SKM-1 (cell line): ENCODE measurements at regions not wholly inside any gene's neighbourhood (a gene's known extent, or its start where the extent isn't known, plus 50 kb on each side); places are given as distances from the start of the nearest gene placed in this dataset.
"Not testable (repeated sequence)": the region's sequence is repeated elsewhere in the genome, so short reads cannot be mapped to it uniquely, and the experiment has no call there.

Experiments
- DNase-seq: peaks from one replicate; lab custom pipeline; 2025; ENCODE audit not compliant: unreplicated experiment; lab: John Stamatoyannopoulos, UW

DNA sequence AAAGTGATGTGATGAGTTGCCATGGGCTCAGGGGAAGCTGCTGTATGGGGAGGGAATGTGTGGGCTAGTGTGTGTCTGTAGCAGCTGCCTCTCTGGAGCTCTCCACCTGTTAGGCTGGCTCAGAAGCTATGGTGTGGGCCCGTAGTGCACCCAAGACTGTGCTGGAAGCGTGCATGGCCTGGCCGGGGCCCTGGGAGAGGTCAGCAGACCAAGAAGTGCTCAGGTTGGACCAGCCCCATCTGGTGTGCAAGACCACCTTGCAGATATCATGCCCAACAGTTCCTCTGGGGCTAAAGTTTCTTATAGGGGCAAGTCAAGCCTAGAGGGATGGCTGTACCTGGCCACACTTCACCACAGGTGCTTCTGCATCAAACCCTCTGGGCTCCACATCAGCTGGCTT, 274.4 kb upstream of the CCDC179 start:
- DNase-seq, result no peak

DNA sequence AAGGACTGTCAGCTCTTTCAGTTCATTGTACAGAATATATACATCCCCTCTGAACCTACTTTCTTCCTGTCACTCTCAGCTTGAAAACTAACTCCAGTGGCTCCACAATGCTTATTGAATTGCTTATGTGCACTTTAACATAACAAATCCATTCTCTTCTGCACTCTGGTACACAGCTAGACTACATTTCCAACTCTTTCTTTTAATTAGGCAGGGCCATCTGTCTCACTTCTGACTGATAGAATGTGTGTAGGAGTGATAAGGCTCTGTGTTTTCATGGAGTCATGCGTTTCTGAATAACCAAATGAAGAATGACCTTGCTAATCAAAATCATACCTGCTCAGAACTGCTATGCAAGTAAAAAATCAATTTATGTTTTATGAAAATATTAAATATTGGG, 278.5 kb upstream of the CCDC179 start:
- no peak for DNase-seq

DNA sequence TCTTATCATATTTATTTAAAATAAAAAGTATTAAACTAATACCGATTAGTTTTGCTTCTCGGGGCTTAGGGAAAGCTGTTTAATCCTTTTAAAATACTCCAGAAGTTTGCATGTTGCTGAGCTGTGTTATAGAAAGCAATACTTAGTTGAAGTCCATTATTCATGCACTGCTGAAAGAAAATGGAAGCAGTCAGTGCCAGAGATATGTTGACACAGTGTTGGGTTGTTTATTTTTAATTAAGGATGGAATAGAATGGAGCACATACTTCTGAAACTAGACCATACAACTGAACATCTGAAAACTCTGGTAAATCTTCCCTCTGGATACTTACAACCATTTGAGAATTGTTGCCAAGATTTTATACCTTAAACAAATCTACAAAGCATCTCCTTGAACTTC, 282.7 kb upstream of the CCDC179 start:
- no peak for DNase-seq

DNA sequence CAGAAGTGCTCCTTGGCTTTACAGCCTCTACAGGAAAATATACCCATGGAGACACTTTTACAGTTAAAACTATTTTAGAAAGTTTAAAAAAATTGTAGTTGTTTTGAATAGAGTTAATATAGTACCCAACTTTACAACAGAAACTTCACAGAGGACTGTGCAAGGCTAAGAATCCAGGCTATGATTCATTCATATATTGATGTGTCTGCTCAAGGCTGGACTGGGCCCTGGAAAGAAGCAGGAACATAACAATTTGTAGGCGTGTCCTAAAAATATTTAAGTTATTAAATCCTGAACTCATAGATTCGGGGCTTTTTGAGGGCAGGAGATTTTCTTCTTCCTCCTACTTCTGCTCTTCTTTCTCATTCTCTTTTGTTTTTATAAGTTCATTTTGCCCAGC, 291.5 kb upstream of the CCDC179 start:
- DNase-seq, result no peak

DNA sequence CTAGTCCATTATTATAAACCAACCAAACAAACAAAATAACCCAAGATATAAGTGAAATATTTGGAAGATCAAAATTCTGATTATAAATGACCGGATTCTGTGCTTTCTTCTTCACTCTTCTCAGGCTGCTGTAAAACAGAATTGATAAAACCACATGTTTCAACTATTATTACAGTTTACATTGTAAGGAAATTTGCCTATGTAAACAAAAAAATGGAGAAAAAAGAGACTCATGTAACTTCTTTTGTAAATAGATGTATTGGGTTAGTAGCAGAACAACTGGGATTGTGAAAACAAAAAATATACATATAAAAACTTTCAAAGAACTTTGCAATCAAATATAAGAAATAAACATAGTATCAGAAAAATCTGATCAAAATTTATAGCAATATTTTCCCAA, 295.2 kb upstream of the CCDC179 start:
- DNase-seq, result no peak

DNA sequence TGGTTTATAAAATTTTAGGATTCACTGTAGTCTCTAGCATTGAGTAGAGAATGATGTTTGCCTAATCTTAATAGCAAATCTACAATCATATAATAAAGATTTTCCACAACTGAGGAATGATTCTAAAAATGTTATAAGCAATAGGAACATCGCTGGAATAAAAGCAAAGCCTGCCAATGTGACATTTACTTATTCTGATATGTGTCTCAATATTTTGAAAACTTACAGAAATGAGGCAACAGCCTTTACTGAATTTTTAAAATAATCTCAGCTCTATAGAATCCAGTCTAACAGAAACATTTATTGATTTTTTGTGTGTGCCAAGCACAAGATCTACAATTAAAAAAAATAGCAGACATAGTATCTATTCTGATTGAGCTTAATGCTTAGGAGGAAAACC, 303.7 kb upstream of the CCDC179 start:
- DNase-seq, result no peak

DNA sequence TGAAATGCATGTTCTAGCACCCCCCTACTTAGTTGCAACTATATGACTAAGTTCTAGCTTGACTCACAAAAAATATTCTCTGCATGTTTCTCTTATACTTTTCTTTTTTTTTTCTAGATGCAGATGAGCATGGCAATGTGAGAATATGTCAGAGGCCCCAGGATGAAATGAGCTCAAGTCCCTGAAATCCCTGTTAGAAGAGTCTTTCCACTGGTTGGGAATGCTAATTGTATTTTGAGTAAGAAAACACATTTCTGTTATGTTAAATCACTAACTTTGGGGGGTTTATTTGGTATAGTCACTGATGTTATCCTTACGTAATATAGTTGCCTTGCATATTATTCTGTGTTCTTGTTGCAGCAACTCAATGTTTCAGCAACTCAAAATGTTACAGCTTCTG, 306.1 kb upstream of the CCDC179 start:
- DNase-seq, result no peak

DNA sequence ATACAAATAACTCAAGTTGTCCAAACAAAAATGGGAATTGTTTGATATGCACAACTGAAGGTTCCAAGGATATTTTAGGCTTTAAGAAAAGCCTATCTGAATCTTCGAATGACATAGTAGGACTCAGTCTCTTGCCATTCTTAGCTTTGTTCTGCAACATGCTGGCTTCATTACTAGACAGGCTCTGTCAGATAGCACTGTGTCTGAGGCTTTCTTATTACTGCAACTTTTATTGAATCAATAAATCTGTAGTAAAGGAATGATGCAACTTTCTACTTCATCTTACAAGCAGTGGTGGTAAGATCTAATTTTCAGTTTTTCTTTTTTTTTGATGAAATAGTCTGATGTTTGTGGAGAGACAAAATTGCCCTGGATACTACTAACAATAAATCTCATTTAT, 319.3 kb upstream of the CCDC179 start:
- DNase-seq, result no peak

DNA sequence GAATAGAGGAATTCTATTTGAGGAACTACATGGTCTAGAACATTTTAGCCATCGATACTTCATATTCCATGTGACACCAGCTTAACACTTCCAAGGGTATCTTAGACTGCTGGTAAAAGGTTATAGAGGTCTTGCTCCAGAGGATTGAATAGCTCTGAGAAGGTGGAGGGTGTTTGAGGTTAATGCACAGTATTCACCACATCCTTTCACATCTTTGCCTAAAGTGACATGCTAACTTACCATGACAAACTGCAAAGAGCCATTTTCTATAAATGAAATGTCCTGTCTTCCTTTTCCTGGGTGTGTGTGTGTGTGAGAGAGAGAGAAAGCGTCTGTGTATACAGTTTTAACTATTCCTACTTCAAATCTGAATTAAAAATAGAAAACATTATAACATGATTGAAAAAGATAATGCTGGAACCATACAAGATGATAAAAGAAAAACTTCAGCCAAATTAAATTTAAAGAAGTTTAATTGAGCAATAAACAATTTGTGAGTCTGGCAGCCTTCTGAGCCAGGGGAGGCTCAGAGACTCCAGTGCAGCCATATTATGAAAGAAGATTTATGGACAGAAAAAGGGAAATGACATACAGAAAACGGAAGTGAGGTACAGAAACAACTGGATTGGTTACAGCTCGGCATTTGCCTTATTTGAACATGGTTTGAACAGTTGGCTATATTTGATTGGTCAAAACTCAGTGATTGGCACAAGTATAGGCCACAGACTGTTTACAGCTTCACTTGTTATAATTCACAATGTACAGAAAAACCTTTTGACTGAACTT, 320.9 kb upstream of the CCDC179 start:
- DNase-seq, result no peak

DNA sequence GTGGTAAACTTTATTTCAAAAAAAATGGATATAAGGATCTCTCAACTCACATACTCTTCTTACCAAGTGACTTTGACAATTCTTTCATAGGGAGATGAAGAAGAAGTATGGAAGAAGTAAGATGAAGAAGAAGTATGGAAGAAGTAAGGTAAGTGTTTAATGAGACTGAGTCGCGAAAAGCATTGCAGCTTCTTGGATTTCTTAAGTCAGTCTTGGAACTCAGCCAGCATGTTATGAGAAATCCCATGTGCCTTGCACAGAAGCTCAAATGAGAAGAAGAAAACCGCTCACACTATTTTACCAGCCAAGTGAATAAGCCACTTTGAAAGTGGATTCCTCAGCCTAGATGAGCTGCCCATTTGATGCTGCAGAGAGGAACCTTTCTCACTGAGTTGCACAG, 332.0 kb upstream of the CCDC179 start:
- DNase-seq, result no peak

DNA sequence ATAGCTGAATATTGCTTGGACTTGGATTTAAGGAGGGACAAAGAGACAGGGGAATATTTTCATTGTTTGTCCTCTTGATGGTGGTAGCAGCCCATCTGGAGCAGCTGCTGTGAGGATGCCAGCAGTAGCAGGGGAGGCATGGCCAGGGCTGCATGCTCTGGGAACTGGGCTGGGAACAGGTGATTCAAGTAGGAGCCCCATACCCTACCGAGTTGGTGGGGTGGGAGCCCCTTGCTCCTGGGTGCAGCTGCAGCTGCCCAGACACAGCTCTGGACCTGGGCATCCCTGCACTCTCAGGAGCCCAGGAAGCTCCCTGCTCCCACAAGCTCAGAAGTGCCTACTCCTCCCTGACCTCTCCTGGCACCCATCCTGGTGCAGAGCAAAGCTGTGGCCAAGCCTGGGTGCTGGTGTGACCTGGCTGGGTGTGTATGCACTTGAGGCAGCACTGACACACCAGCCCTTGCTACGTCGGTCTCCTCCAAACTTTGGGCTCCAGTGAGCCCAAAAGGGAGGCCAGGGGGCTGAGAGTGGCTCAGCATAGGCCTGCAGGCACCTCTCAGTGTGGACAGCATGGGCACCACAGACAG, 341.8 kb upstream of the CCDC179 start:
- DNase-seq, result no peak

DNA sequence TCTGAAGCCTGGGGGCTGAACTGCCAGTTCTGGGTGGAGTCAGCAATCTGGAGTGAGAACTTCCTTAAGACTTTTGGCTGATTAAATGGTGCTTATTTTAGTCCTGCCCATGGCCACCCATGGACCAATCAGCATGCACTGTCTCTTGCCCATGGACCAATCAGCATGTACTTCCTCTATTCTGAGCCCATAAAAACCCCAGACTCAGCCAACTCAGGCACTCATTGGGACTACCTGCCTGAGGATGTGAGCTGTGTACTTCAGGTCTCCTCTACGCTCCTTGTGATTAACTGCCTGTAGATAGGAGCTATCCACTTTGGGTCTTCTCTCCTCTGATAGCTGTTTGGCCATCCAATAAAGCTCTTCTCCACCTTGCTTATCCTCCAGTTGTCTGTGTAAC, 342.3 kb upstream of the CCDC179 start:
- DNase-seq, result no peak

DNA sequence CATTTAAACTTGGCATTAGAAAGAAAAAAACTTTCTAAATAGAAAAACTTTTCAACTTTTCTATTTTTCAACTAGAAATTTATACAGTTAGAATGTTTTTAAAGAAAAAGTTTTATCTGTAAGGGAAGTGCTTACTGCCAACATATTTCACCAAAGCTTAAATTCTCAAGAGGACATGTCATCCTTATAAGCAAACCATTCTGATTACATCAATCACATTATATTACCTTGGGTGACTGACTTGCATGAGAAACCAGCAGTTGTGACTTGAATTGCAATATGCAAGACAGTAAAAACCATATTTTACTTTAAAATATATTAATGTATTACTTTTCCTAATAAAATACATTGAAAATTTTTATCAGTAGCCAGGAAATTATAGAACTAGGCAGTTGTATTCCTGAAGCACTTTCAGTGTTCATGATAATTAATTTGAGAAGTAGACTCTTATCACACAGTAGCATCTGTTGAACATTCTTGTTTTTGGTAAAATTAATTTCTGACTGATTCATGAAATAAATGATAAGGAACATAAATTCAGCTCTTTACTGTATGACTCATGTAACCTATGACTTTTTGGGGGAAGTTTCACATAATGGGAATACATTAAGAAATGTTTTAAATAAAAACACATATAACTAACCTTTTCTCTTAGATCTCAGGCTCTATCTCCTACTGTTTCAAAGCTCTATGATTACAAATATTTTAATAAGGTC, 345.0 kb upstream of the CCDC179 start:
- no peak for DNase-seq

DNA sequence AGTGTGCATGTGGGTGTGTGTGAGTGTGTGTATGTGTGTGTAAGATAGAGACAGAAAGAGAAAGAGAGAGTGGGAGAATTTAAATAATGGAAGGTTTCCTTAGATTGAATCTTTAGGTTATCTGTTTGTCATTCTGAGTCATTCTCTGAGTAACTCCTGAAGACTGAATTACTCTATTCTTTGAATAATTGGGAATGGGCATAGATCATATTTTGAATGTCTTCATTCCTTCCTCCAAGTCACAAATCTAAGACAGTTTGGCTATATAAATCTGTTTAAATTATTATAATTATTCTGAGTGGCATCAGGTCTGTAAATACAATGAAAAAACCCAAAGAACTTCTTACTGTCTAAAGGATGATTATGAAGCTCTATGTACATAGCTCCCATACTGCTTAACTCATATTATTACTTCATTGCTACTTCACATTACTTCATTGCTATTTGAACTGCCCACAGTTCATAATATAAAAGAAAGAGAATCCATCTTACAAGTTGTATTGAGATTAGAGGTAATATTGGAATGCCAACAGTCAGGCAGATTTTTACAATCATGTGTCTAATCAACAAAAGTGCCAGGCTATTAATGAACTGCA, 346.6 kb upstream of the CCDC179 start:
- no peak for DNase-seq

DNA sequence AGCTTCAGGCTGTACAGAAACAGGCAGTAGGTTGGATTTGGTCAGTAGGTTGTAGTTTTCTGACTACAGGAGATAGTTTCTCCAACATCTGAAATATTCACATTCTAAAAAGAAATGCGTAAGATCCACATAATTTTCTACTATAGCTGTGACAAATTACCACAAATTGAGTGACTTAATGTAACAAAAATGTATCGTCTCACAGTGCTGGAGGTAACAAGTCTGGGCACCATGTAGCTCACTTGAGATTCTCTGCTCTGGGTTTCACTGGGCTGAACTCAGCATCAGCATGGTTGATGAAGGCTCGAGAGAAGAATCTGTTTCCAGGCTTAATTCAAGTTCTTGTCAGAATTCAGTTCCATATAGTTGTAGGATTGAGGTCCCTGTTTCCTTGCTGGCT, 350.9 kb upstream of the CCDC179 start:
- DNase-seq, result no peak

DNA sequence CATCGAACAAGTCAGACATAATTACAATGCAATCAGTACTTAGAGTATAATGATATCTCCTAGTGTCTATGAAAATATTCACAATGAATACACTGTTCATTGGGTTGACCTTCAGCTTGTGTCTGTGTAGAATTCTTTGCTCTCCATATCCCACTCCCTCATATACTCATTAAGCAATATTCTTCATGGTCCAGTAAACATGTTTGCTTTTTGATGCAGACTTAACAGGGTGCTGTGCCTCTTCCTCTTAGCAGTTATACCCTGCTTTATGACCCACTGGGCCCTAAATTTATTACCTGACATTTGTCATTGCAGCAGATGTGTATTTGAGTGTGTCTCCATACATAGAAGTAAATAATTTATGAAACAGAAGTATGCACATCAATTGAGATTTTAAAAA, 352.5 kb upstream of the CCDC179 start:
- DNase-seq, result no peak

DNA sequence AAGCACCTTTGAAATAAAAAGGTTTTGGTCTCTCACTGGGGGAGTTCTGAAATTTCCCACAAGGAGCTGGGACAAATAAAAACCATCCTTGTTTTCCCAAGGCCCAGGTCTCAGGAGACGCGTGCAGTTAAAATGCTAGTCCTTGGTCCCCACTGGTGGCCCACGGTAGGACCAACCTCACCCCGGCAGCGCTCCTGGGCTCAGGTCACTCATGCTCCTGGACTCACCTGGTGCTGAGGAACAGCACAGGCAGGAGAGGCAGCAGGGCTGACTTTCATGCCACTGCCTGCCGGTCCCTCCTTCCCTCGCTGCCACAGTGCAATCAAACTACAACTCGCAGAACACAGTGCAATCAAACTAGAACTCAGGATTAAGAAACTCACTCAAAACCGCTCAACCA, 356.8 kb upstream of the CCDC179 start:
- DNase-seq, result no peak

DNA sequence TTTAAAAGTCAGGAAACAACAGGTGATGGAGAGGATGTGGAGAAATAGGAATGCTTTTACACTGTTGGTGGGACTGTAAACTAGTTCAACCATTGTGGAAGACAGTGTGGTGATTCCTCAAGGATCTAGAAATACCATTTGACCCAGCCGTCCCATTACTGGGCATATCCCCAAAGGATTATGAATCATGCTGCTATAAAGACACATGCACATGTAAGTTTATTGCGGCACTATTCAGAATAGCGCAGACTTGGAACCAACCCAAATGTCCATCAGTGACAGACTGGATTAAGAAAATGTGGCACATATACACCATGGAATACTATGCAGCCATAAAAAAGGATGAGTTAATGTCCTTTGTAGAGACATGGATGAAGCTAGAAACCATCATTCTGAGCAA, 359.8 kb upstream of the CCDC179 start:
- DNase-seq, result not testable (repeated sequence)

DNA sequence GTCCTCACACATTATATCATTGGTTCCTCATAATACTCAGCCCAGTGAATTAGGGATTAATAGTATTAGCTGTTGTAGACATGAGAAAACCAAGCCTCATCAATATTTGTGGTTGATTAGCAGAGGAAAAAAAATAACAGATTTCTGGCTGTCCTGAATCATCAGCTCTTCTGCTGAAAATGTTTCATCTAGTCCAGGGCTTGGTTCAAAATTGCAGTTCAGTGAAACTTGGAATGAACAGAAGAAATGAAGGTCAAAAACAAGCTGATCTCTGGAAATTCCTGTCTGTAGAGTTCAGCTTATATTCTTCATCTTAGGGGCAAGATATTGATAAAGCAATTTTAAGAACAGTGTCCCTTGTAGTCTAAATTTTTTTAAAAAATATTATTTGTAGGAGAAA, 361.1 kb upstream of the CCDC179 start:
- no peak for DNase-seq

DNA sequence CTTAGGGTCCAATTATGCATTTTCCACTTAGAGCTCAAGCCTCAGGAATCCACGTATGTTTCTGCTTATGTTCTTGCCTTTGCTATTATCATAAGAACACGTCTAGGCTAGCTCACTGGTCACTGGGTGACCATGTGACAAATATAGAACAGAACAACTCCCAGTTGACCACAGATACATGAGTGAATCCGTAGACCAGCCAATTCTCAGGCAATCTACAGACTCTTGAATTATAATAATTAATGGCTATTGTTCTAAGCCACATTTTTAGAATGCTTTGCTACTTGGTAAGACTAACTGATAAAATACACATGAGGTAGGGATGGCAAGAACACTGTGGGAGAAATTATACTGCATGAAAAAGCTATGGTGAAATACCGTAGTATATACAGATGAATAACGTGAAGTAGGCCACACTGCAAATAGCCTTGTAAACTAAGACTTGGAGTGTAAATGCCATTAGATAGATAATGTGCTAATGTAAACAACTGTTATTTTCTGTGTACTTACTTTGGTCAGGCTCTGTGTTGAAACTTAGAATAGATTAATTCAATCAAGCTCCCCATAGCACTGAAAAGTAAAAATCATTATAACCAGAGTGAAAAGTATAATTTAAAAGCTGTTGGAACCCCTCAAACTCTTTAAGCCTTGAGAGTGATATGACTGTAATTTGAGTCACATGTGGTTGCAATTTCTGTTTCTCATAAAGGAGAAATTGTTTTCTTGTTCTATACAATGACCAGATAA, 366.2 kb upstream of the CCDC179 start:
- no peak for DNase-seq

DNA sequence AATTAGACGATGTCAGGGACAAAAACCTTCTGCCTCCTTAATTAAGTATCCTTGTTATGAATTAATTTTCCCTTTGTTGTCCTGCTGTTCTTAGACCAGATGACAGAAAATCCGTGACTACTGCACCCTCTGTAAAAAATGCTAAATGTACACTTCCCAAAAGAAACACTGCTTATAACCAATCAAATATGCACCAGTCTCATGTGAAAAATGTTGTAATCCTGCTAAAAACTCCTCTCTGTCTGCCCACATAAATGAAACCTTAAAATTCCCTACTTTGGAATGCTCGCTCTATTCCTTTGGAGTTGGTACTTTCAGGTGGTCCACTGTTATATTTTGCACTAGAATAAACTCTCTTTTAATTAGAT, 366.8 kb upstream of the CCDC179 start:
- no peak for DNase-seq
